Loucy (cell line): ENCODE measurements at regions not wholly inside any gene's neighbourhood (a gene's known extent, or its start where the extent isn't known, plus 50 kb on each side); places are given as distances from the start of the nearest gene placed in this dataset.

ENCODE experiments used
- H2AFZ ChIP-seq: fragments of 200-600 bp; sonication (generic); 2 replicates; pipeline ENCODE4 v1.6.0; 2016; ENCODE audit warnings: antibody characterized with exemption, mild to moderate bottlenecking, low read length, moderate library complexity
- H3F3A ChIP-seq: fragments of 200-600 bp; 2 replicates; pipeline ENCODE4 v1.6.0; 2016; ENCODE audit warnings: antibody characterized with exemption, low read depth, mild to moderate bottlenecking
- H3K27me3 ChIP-seq: fragments of 200-600 bp; sonication (generic); 2 replicates; pipeline ENCODE4 v1.6.1; 2014; ENCODE audit warnings: low read length, mild to moderate bottlenecking; ENCODE audit not compliant: insufficient read depth, poor library complexity, severe bottlenecking
- H3K36me3 ChIP-seq: fragments of 200-600 bp; sonication (generic); 2 replicates; pipeline ENCODE4 v1.6.1; 2016; ENCODE audit warnings: low read length; ENCODE audit not compliant: insufficient read depth
- H3K4me1 ChIP-seq: fragments of 200-600 bp; sonication (generic); 2 replicates; pipeline ENCODE4 v1.5.1; 2014; ENCODE audit warnings: low read length, mild to moderate bottlenecking; ENCODE audit not compliant: insufficient read depth, poor library complexity, severe bottlenecking
- H3K4me2 ChIP-seq: fragments of 200-600 bp; sonication (generic); 2 replicates; pipeline ENCODE4 v1.6.0; 2014; ENCODE audit warnings: antibody characterized with exemption, low read length, low read depth, mild to moderate bottlenecking; ENCODE audit not compliant: poor library complexity, severe bottlenecking
- H3K4me3 ChIP-seq: fragments of 200-600 bp; sonication (generic); 2 replicates; pipeline ENCODE4 v1.5.1; 2014; ENCODE audit warnings: low read length, mild to moderate bottlenecking, mixed read lengths; ENCODE audit not compliant: poor library complexity, severe bottlenecking
- H3K79me2 ChIP-seq: fragments of 200-600 bp; sonication (generic); 2 replicates; pipeline ENCODE4 v1.6.1; 2014; ENCODE audit warnings: low read length; ENCODE audit not compliant: insufficient read depth
- H3K9ac ChIP-seq: fragments of 200-600 bp; sonication (generic); 2 replicates; pipeline ENCODE4 v1.6.0; 2014; ENCODE audit warnings: mild to moderate bottlenecking, low read depth, low read length, moderate library complexity; ENCODE audit not compliant: poor library complexity, severe bottlenecking
- H3K9me2 ChIP-seq: fragments of 200-600 bp; sonication (generic); replicated peaks from 2 replicates; pipeline ENCODE4 v1.6.1; 2016; ENCODE audit warnings: low read depth, low read length, mixed read lengths
- H3K9me3 ChIP-seq: fragments of 200-600 bp; sonication (generic); 2 replicates; pipeline ENCODE4 v1.6.1; 2014; ENCODE audit warnings: mild to moderate bottlenecking, antibody characterized with exemption, low read length, low read depth; ENCODE audit not compliant: insufficient read depth
- H4K20me1 ChIP-seq: fragments of 200-600 bp; sonication (generic); 2 replicates; pipeline ENCODE4 v1.6.0; 2014; ENCODE audit warnings: antibody characterized with exemption, low read length, mild to moderate bottlenecking; ENCODE audit not compliant: insufficient read depth, poor library complexity, severe bottlenecking
- CTCF ChIP-seq: fragments of 200-600 bp; sonication (generic); conservative IDR thresholded peaks from 2 replicates; pipeline ENCODE4 v1.5.1; 2014; ENCODE audit warnings: mild to moderate bottlenecking, antibody characterized with exemption, low read length
- EZH2phosphoT487 ChIP-seq: fragments of 200-600 bp; IDR thresholded peaks from 2 replicates; pipeline ENCODE4 v1.6.1; 2018; ENCODE audit warnings: antibody characterized with exemption, mild to moderate bottlenecking, moderate library complexity, borderline replicate concordance

- Histone ChIP-seq H3K9me3 (no peaks in the 10 kb centered on the region), H3K4me2 (no peak overlapping the region), H4K20me1 (no peaks in the 10 kb centered on the region), H3K27me3 (no peaks in the 10 kb centered on the region), H3F3A (no peaks in the 10 kb centered on the region), H3K36me3 (no peaks in the 10 kb centered on the region), H3K9me2 (no peaks in the 10 kb centered on the region), H3K9ac (no peak overlapping the region), H3K4me3 (no peak overlapping the region), H3K4me1 (peaks cover 12% of the 10 kb centered on the region), H2AFZ (no peak overlapping the region), H3K79me2 (no peaks in the 10 kb centered on the region)
- TF ChIP-seq EZH2phosphoT487: no peak
- no peak for TF ChIP-seq CTCF
These were observed 193.9 kb downstream of the BCL11A start for GRCh38 chr2:60359569-60359968.

GRCh38 chr2:60358476-60358875 lies 195.0 kb downstream of the BCL11A start:
- Histone ChIP-seq H3K79me2 (no peaks in the 10 kb centered on the region), H3K9ac (no peak overlapping the region), H3K4me3 (no peak overlapping the region), H3K4me2 (no peak overlapping the region), H2AFZ (no peak overlapping the region), H3K36me3 (no peaks in the 10 kb centered on the region), H3K9me3 (no peaks in the 10 kb centered on the region), H3F3A (no peaks in the 10 kb centered on the region), H3K9me2 (no peaks in the 10 kb centered on the region), H4K20me1 (no peaks in the 10 kb centered on the region), H3K4me1 (peaks cover 12% of the 10 kb centered on the region), H3K27me3 (no peaks in the 10 kb centered on the region)
- TF ChIP-seq EZH2phosphoT487: no peak
- TF ChIP-seq CTCF: no peak

GRCh38 chr2:60357996-60358395 lies 195.5 kb downstream of the BCL11A start:
- Histone ChIP-seq H3K9ac (no peak overlapping the region), H3K4me2 (no peak overlapping the region), H3K79me2 (no peaks in the 10 kb centered on the region), H3K4me1 (peaks cover 12% of the 10 kb centered on the region), H2AFZ (no peak overlapping the region), H3K36me3 (no peaks in the 10 kb centered on the region), H3F3A (no peaks in the 10 kb centered on the region), H4K20me1 (no peaks in the 10 kb centered on the region), H3K4me3 (no peak overlapping the region), H3K27me3 (no peaks in the 10 kb centered on the region), H3K9me2 (no peaks in the 10 kb centered on the region), H3K9me3 (no peaks in the 10 kb centered on the region)
- TF ChIP-seq EZH2phosphoT487 (no peak), CTCF (no peak)
